GOT3 (cell line): ENCODE measurements at regions not wholly inside any gene's neighbourhood (a gene's known extent, or its start where the extent isn't known, plus 50 kb on each side); places are given as distances from the start of the nearest gene placed in this dataset.

Experiments used
- DNase-seq: peaks from one replicate; lab custom pipeline; 2025; ENCODE audit warnings: mixed read lengths; lab: John Stamatoyannopoulos, UW

DNA sequence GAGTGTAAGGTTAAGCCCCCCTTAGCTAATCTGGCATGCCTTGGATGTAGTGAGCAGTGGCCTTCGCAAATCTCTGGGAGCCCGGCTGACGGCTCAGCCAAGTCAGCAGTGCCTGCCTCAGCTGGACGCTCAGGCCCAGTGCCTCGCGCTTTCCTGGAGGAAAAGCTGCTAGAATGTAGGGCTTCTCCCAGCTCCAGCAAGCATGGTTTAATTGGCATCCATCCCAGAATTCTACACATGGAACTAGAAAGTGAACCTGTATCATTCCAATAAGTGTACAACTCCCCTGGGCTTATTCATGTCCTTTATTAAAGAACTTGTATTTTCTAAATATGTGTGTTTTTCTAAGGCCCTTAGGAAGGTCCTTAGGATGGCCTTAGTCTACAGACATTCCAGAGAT is 287.8 kb upstream of the SHH start:
- no peak for DNase-seq

GRCh38 chr7:156099085-156099484 is 286.8 kb upstream of the SHH start:
- no peak for DNase-seq

DNA sequence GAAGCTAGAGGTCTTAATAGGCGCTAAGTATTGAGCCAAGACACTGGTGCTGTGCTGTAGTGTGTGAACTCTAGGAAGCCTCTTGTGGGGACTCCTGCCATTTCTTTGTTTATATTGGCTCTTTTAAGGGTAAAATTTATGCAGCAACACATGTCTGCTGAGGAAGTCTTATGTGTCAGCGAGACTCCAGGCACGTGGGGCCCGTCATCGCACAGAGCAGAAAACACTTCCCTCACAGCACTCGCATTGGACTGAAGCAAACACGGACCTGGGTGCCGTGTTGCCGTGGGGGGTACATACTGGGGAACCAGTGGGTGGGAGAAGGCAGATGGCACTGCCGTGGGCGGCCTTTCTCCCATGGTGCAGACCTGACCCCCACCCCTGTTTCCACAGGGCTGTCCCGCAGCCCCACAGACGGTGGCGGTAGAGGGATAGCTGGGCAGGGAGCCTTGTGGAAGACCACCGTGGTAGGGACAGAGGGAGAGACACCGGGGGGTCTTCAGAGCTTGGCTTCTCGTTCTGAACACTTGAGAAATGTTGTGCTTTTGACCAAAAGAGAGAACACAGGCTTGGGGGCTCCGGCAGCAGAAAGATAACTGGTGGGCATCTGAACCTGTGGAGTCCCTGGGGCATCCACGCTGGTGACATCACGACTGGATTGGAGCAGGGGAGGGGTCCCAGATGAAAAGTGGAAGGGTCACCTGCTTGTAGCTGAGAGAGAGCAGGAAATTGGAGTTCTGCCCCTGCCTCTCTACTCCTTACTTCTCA is 284.7 kb upstream of the SHH start:
- no peak for DNase-seq

GRCh38 chr7:156095908-156096539 is 283.8 kb upstream of the SHH start:
- DNase-seq = no peak

GRCh38 chr7:156094350-156095146 is 282.3 kb upstream of the SHH start:
- no peak for DNase-seq

GRCh38 chr7:156092307-156092706 is 280.0 kb upstream of the SHH start:
- no peak for DNase-seq

GRCh38 chr7:156091519-156092080 is 279.3 kb upstream of the SHH start:
- DNase-seq = no peak

DNA sequence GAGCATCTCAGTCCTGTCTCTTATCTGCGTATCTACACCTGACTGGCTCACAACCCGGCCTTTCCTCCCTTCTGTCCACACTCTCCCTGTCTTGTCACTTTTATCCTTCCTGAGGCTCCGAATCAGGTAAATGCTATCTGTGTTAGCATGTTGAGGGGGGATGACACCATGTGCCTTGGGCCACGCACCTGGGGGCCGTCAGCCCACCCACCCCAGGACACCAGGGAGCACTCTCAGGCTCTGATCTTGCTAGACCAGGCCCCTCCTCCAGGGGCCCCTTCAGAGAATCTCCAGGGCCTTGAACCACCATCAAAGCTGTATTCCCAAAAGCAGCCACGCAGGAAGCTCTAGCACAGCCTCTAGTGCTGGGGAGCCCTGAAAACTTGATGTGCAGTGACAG is 278.7 kb upstream of the SHH start:
- no peak for DNase-seq

GRCh38 chr7:156089222-156089621 is 277.0 kb upstream of the SHH start:
- no peak for DNase-seq

GRCh38 chr7:156088115-156088514 is 275.9 kb upstream of the SHH start:
- no peak for DNase-seq

- DNase-seq = no peak
Measured at GRCh38 chr7:156082048-156083040, 270.1 kb upstream of the SHH start.

- DNase-seq = no peak
Measured at GRCh38 chr7:156080596-156080995, 268.3 kb upstream of the SHH start.

- no peak for DNase-seq
Measured at GRCh38 chr7:156080046-156080445, 267.8 kb upstream of the SHH start.

GRCh38 chr7:156079156-156079555 is 266.9 kb upstream of the SHH start:
- DNase-seq = no peak

GRCh38 chr7:156074982-156075615 is 262.8 kb upstream of the SHH start:
- no peak for DNase-seq

DNA sequence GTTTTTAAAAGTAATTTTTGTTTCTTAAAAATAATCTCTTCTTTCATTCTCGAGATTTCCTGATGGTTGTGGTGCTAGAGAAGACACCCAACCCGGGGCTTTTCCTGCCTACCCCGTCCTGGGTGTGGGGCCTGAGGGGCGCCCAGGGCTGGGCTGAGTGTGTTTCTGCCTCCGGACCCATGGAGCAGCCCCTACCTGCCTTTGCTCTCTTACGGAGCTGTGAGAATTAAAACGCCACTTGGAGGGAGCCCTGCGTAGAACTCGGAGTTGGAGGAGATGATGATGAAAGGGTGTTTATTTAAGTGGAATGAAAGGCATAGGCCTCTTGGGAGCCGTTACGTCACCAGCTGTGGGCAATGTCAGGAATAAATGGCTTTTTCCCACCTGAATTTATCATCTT is 261.8 kb upstream of the SHH start:
- DNase-seq = no peak

- no peak for DNase-seq
Measured at GRCh38 chr7:156073366-156074052, 261.2 kb upstream of the SHH start.

DNA sequence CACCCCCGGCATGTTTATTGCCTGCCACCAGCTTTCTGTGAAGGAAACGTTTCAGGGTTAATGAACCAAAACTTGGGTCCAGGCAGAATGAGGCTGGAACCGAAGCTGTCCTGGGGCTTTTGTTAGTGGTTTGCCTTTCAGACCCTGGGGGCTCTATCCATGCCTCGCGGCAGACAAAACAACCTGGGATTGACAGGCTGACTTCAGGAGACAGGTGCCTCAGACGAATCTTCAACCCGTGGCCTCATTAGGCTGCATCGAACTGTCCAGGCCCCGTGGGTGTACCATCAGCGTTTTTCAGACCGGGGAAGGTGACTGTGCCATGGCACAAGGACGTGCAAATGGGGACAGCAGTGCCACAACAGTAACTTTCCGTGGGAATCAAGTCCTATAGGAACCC is 259.3 kb upstream of the SHH start:
- no peak for DNase-seq

DNA sequence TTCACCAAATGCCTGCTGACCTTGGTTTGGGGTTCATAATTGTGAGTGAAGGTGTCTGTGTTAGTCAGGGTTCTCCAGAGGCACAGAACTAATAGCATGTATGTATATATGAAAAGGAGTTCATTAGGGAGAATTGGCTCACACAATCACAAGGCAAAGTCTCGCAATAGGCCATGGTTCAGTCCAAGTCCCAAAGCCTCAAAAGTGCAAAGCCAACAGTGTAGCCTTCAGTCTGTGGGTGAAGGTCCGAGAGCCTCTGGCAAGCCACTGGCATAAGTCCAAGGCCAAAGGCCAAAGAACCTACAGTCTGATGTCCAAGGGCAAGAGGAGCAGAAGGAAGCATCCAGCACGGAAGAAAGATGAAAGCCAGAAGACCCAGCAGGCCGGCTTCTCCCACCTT is 257.6 kb upstream of the SHH start:
- no peak for DNase-seq

- no peak for DNase-seq
Measured at GRCh38 chr7:156067156-156067555, 254.9 kb upstream of the SHH start.
